Fibroblast of lung (primary cell): ENCODE measurements at regions not wholly inside any gene's neighbourhood (a gene's known extent, or its start where the extent isn't known, plus 50 kb on each side); places are given as distances from the start of the nearest gene placed in this dataset.
"Not testable (repeated sequence)": the region's sequence is repeated elsewhere in the genome, so short reads cannot be mapped to it uniquely, and the experiment has no call there.

Experiments
- DNase-seq, 2 donors: peaks; one replicate each; pipeline versions ENCODE4 v3.0.0 to v3.0.0-alpha.2; 2010; ENCODE audit warnings: low read depth in 2 of 2
- H2AFZ ChIP-seq: 2 replicates; pipeline ENCODE4 v1.5.1; 2012; ENCODE audit warnings: low read length, control low read depth, inconsistent platforms
- H3K27ac ChIP-seq: 2 replicates; pipeline ENCODE4 v1.5.1; 2011; ENCODE audit warnings: low read length, control low read depth; ENCODE audit not compliant: insufficient read depth
- H3K27me3 ChIP-seq: 2 replicates; pipeline ENCODE4 v1.5.1; 2011; ENCODE audit warnings: mild to moderate bottlenecking, low read length; ENCODE audit not compliant: control insufficient read depth, insufficient read depth
- H3K36me3 ChIP-seq: 2 replicates; pipeline ENCODE4 v1.5.1; 2011; ENCODE audit warnings: low read length; ENCODE audit not compliant: control insufficient read depth, insufficient read depth
- H3K4me1 ChIP-seq: 2 replicates; pipeline ENCODE4 v1.5.1; 2011; ENCODE audit warnings: low read length; ENCODE audit not compliant: control insufficient read depth, insufficient read depth; ENCODE audit errors: extremely low read depth
- H3K4me2 ChIP-seq: 2 replicates; pipeline ENCODE4 v1.5.1; 2011; ENCODE audit warnings: low read length, control low read depth; ENCODE audit not compliant: insufficient read depth; ENCODE audit errors: extremely low read depth
- H3K4me3 ChIP-seq, 4 experiments: fragments of 200-600 bp in 1 of 4; sonication (generic) in 1 of 4; replicated peaks in 1 of 4; 2 replicates each; pipeline ENCODE4 v1.5.1; 2011 to 2016; ENCODE audit warnings: low read length in 4 of 4, low read depth in 3 of 4, mild to moderate bottlenecking in 3 of 4, control low read depth in 2 of 4, inconsistent platforms in 1 of 4, mixed read lengths in 1 of 4; ENCODE audit not compliant: insufficient read depth in 1 of 4; ENCODE audit errors: control extremely low read depth in 1 of 4
- H3K79me2 ChIP-seq: 2 replicates; pipeline ENCODE4 v1.5.1; 2012; ENCODE audit warnings: mild to moderate bottlenecking, low read length, inconsistent platforms; ENCODE audit not compliant: control insufficient read depth, insufficient read depth
- H3K9ac ChIP-seq: 2 replicates; pipeline ENCODE4 v1.5.1; 2011; ENCODE audit warnings: mild to moderate bottlenecking, low read length, control low read depth; ENCODE audit not compliant: insufficient read depth
- H3K9me3 ChIP-seq: 2 replicates; pipeline ENCODE4 v1.5.1; 2012; ENCODE audit warnings: low read depth, low read length; ENCODE audit not compliant: control insufficient read depth, insufficient read depth
- H4K20me1 ChIP-seq: 2 replicates; pipeline ENCODE4 v1.5.1; 2011; ENCODE audit warnings: low read length; ENCODE audit not compliant: control insufficient read depth, insufficient read depth; ENCODE audit errors: extremely low read depth
- EZH2 ChIP-seq: IDR thresholded peaks from 2 replicates; pipeline ENCODE4 v1.5.1; 2012; ENCODE audit warnings: low read length, control low read depth, mild to moderate bottlenecking; ENCODE audit errors: missing control alignments
- TF ChIP-seq, protein P1 (sequence below), 2 donors: IDR thresholded peaks in 1 of 2; conservative IDR thresholded peaks in 1 of 2; 1 replicate in 1 of 2; 2 replicates in 1 of 2; pipeline ENCODE4 v1.5.1; 2011 to 2012; ENCODE audit warnings: low read length in 2 of 2, control low read depth in 1 of 2, inconsistent platforms in 1 of 2, low read depth in 1 of 2, mild to moderate bottlenecking in 1 of 2

DNA sequence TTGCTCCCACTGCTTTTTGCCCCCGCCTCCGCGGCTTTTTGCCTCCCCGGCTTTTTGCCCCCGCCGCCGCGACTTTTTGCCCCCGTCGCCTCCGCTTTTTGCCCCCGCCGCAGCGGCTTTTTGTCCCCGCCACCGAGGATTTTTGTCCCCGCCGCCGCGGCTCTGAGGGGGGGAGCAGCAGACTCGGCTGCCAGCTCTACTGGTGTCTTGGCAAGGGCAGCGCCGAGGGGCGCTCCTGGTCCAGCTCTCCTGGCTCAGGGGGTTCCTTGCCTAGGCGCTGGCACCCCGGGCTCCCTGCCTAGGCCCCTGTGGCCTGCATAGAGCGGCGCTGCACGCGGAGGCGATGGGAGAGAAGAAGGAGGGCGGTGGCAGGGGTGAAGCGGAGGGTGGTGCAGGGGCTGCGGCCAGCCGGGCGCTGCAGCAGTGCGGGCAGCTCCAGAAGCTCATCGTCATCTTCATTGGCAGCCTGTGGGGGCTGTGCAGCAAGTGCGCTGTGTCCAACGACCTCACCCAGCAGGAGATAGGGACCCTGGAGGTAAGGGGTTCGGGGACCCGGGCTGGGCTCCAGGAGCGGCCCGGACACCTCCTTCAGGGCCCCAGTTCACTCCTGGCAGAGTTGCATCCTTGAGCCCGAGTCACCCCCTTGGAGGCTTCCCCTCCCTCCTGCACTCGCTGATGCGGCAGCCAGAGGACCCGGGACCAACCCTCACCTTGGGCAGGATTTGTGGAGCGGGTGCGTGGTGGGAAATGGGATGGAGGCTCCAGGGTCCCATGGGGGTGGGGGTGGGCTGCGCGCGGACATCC, 642.4 kb downstream of the GOLGA6L6 start:
- Histone ChIP-seq H3K4me2 (no peak overlapping the region), H3K27me3 (no peaks in the 10 kb centered on the region), H3K79me2 (no peaks in the 10 kb centered on the region), H3K4me1 (no peaks in the 10 kb centered on the region), H3K27ac (no peak overlapping the region), H3K4me3 (no peak overlapping the region), H3K36me3 (no peaks in the 10 kb centered on the region), H3K9me3 (no peaks in the 10 kb centered on the region), H3K9ac (no peak overlapping the region), H2AFZ (no peak overlapping the region), H4K20me1 (no peaks in the 10 kb centered on the region)
- no peak for DNase-seq
- TF ChIP-seq, protein P1, sequence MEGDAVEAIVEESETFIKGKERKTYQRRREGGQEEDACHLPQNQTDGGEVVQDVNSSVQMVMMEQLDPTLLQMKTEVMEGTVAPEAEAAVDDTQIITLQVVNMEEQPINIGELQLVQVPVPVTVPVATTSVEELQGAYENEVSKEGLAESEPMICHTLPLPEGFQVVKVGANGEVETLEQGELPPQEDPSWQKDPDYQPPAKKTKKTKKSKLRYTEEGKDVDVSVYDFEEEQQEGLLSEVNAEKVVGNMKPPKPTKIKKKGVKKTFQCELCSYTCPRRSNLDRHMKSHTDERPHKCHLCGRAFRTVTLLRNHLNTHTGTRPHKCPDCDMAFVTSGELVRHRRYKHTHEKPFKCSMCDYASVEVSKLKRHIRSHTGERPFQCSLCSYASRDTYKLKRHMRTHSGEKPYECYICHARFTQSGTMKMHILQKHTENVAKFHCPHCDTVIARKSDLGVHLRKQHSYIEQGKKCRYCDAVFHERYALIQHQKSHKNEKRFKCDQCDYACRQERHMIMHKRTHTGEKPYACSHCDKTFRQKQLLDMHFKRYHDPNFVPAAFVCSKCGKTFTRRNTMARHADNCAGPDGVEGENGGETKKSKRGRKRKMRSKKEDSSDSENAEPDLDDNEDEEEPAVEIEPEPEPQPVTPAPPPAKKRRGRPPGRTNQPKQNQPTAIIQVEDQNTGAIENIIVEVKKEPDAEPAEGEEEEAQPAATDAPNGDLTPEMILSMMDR (conservative IDR thresholded peaks at IDR 0.05 in 1 of 2, IDR thresholded peaks at IDR 0.05 in 1 of 2; ENCODE audit: low read depth in 1 of 2, low read length in 2 of 2), result no peak
- TF ChIP-seq EZH2, result no peak

DNA sequence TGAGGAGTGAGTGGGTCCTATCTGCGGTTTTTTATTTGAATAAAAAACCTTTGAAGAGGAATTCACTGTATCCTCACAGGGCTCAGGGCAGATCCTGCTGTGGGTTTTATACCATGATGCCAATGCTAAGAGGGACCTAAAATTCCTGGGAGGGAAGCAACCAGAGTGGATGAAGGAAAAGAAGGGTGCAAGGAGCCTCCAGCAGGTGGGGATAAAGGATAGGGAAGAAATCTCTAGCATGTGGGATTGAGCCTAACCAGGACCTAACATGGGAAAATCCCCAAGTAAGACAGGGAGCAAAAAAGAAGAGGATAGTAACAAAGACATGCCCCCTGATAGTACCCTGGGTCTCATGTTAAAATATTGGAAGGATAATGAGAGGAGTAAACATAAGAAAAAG, 652.8 kb downstream of the GOLGA6L6 start:
- not testable (repeated sequence) for DNase-seq

DNA sequence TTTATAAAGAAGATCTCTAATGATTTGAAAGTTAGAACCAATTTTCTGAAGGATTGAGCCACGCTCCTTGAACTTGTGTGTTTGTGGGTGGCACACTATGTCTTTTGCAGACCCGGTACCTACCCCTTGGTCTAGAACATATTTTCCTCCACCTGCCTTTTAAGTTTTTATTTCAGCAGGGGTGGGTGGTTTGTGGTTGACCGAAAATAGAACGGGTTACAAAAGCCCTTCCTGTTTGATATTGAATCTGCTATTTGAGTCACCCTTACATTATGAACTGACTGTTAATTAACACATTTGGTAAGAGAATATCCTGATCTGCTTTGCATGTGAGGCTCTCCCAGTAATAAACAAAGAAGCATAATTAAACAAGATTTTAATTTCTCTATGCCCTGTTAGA, 697.5 kb downstream of the GOLGA6L6 start:
- H3K79me2 ChIP-seq, H3K4me2 ChIP-seq, H3K4me3 ChIP-seq, H3K9ac ChIP-seq, DNase-seq, H4K20me1 ChIP-seq, H3K36me3 ChIP-seq, H2AFZ ChIP-seq, H3K9me3 ChIP-seq, H3K4me1 ChIP-seq, H3K27ac ChIP-seq, H3K27me3 ChIP-seq: not testable (repeated sequence)

More for the DNA sequence above, 652.8 kb downstream of the GOLGA6L6 start:
- not testable (repeated sequence) for H3K79me2 ChIP-seq, H3K27ac ChIP-seq, H2AFZ ChIP-seq, H3K36me3 ChIP-seq, H3K4me2 ChIP-seq, H3K4me3 ChIP-seq, H4K20me1 ChIP-seq, H3K9me3 ChIP-seq, H3K4me1 ChIP-seq, H3K27me3 ChIP-seq, H3K9ac ChIP-seq
